GM19452 (cell line): ENCODE measurements at regions not wholly inside any gene's neighbourhood (a gene's known extent, or its start where the extent isn't known, plus 50 kb on each side); places are given as distances from the start of the nearest gene placed in this dataset.
"Not testable (repeated sequence)": the region's sequence is repeated elsewhere in the genome, so short reads cannot be mapped to it uniquely, and the experiment has no call there.

ENCODE experiments used
- ATAC-seq: cut with Tn5 transposase; IDR thresholded peaks from one replicate; pipeline ENCODE4 v1.9.1; 2021; ENCODE audit not compliant: unreplicated experiment

- ATAC-seq: no peak
Measured at GRCh38 chr18:27583466-27583865, 398.4 kb upstream of the CHST9 start.

DNA sequence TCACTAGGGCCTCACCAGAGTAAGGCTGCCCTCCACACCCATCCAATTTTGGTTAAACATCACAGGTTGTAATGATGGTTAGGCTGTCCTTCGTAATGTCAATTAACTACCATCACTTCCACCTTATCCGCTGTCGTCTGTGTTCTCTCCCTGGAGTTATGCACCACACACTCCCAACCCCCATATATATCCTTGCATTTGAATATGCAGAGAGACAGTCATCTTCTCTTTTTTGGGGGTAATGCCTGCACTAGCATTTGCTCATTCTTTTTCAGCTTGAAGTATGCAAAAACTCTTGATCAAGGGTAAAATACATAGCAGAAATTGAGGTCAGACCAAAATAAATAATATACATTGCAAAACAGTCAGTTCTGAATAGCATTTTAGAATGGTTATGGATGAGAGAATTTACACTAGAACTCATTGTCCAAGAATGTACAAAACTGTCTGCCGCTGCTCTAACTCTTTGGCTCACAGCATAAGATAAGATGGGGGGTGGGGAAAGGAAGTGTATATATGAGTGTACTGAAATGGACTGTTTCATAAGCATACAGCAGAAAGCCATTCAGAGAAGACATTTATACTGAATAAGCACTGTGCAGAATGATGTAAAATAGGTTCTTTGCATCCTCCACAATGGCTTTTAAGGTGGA, 397.8 kb upstream of the CHST9 start:
- no peak for ATAC-seq

DNA sequence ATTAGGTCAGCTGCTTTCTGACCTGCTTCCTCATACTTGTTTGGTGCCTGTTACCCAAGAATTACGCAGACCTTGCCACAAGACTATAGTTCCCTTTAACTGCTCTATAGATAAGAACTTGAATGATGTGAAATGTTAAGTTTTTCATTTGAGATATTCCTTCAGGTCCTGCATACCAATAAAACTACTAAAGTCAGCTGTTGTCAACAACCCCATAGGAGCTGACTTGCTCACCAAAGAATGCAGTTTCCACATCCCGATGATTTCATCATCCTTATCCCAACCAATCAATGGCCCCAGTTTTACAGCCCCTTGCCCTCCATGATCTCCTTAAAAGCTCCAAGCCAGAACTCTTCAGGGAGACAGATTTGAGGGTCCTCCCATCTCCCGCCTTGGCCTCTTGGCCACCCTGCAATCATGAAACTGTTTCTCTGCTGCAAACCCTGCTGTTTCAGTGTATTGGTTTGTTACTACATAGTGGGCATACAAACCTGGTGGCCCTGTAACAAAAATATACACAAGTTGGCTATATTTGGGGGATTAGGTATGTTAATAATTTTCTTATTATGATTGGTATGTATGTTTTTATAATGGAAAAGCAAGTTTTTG, 396.3 kb upstream of the CHST9 start:
- no peak for ATAC-seq

DNA sequence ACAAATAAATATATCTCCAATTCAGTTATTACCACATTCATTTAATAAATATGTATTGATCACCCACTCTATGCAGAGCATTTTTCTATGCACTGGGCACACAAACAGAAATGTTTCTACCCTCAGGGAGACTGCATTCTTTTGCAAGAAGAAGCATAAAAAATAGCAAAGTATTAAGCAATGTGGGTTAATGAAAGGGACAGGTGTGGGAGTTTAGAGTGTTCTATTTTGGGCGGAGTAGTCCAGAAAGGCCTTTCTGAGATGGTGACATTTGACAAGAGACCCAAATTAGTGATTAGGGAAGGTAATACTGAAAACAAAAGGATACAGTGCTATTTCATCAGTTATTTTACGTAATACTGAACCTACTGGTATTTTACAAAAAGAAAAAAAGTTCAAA, 394.3 kb upstream of the CHST9 start:
- ATAC-seq: no peak

- no peak for ATAC-seq
Measured at GRCh38 chr18:27577752-27578151, 392.6 kb upstream of the CHST9 start.

DNA sequence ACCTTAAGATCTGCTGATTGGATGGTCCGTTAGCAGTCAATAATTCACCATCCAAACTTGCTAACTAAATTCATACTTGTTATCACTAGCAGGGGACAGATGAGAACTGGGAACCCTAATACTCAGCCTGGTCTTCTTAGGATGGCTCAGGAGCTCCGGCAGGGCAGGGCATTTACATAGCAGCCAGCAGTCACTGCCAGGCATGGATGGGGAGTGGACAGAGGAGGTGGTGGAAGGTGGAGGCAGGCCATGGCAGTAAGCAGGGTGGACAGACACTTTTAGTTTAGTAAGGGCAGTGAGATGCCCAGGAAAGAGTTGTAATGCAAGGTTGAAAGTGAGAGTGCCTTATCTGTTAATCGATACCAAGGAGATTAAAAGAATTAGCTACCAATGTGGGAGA, 392.2 kb upstream of the CHST9 start:
- ATAC-seq: no peak

DNA sequence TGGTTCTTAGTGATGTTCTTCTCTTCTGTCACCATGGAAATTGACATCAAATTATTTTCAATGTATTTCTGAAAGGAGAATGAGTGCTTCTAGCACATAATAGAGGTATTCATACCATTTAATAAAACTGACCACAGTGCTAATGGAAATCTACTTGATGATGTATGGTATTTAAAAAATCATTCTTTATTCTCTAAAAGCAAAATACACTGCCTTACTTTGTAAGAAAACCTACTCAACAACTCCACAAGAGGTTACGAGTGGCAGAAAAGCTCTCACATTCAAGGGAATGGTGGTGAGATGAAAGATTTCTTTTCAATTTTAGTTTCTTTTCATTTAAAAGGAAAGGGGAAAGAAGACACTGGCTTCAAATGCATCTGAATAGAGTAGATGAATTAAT, 382.3 kb upstream of the CHST9 start:
- ATAC-seq: no peak

GRCh38 chr18:27564066-27564465, 379.0 kb upstream of the CHST9 start:
- no peak for ATAC-seq

GRCh38 chr18:27558388-27559155, 373.5 kb upstream of the CHST9 start:
- ATAC-seq: no peak

DNA sequence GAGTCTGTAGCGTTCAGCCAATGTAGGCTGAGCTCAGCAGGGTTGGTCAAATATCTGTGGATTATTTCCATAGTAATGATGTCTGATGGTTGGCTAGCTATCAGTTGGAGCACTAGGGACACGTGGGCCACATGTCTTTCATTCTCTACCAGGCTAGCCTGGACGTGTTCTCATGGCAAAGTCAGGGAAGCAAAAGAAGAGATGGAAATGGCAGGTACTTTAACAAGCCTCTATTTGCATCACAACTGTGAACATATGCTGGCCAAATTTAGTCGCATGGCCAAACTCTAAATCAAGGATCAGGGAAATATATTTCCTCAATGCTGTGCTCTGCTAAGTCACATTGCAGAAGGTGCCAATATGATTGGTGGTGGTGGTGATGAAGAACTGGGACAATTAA, 371.6 kb upstream of the CHST9 start:
- ATAC-seq: no peak

DNA sequence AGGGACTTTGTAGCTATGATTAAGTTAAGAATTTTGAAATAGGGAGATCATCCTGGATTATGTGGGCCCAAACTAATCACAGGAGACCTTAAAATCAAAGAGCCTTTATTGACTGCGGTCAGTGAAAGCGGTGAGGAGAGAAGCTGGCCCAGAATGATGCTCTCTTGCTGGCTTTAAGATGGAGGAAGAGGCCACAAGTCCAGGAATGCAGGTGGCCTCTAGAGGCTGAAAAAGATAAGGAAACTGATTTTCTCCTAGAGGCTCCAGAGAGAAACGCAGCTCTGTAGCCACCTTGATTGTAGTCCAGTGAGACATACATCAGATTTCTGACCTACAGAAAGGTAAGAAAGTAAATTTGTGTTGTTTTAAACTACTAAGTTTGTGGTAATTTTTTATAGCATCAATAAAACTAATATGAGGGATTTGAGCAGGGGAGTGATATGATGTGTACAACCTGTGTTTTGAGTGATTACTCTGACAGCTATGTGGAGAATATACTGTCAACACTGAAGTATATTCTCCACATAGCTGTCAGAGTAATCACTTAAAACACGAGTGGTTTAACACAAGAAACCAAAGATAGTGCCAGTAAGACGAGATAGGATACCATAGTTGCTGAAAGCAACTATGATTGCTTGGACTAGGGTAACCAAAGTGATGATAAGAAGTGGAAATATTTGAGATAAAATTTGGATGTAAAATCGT, 364.4 kb upstream of the CHST9 start:
- ATAC-seq: no peak

DNA sequence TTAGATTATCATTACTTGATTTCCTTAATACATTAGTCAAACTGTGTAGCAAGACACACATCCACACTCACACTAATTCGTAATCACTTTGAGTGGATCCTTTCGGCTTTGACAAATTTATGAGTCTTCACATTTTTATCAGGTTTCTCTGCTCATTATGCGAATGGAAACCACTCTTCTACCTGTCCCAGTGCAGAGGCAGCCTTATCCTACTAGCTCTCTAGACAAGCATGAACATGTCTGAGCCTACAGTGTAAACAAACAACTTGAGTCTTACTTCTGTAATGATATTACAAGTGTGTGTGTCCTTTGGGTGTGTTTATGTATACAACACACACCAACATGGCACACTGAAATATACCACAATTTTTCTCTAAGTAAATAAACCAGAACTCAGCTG, 361.9 kb upstream of the CHST9 start:
- ATAC-seq: no peak

GRCh38 chr18:27544206-27544605, 359.1 kb upstream of the CHST9 start:
- ATAC-seq: no peak

- no peak for ATAC-seq
Measured at GRCh38 chr18:27541293-27541692, 356.2 kb upstream of the CHST9 start.

GRCh38 chr18:27540111-27540510, 355.0 kb upstream of the CHST9 start:
- ATAC-seq: no peak

- no peak for ATAC-seq
Measured at GRCh38 chr18:27528925-27529521, 343.9 kb upstream of the CHST9 start.

DNA sequence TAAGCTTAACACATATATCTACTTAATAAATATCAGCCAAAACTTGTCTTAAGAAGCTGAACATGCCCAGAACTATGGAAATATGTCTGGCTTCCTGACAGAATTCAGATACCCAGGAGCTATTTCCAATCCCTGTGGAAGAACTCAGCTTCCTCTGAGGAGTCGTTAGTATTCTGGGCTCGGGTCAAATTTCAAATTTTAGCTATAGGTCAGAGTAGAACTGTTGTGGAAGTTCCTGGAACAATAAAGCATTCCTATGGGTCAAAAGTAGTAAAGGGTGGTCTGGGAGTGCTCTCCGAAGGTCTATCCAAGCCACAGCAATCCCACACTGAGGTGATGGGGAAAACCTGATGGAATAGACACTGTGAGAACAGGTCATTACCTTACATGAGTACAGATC, 342.7 kb upstream of the CHST9 start:
- ATAC-seq: no peak

- no peak for ATAC-seq
Measured at GRCh38 chr18:27520401-27520800, 335.3 kb upstream of the CHST9 start.

GRCh38 chr18:27510036-27510633, 325.0 kb upstream of the CHST9 start:
- ATAC-seq: not testable (repeated sequence)

GRCh38 chr18:27501671-27502070, 316.6 kb upstream of the CHST9 start:
- no peak for ATAC-seq

DNA sequence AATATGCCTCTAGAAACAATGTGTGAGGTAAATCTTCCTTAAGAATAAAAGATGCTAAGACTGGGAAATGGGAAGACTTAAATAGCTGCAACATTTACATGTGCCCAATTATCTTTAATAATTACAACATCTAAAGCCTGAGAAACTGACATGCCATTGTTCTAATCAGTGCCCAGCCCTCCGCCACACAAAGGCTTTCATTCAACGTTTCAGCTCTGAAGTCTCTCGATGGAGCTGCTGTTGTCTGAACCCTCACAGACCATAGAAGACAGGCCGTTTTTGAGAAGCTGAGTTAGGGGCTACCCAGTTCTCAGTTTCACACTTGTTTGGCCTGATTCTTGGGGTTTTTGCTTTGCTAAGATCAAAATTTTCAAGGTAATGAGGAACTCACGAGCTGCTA, 315.4 kb upstream of the CHST9 start:
- no peak for ATAC-seq
